GM23338 (cell line): ENCODE measurements at regions not wholly inside any gene's neighbourhood (a gene's known extent, or its start where the extent isn't known, plus 50 kb on each side); places are given as distances from the start of the nearest gene placed in this dataset.

Source experiments
- CREB1 ChIP-seq: fragments of 250-450 bp; sonication (Bioruptor Pico); IDR thresholded peaks from 2 replicates; pipeline ENCODE4 v1.5.0; 2020; ENCODE audit warnings: low read depth, mild to moderate bottlenecking, moderate library complexity
- CTCF ChIP-seq, 2 experiments: fragments of 200-600 bp in 1 of 2; sonication (generic) in 1 of 2; conservative IDR thresholded peaks; 2 replicates each; pipeline versions ENCODE4 v1.5.1 to v1.6.1; 2016 to 2017; ENCODE audit warnings: antibody characterized with exemption in 2 of 2, low read depth in 2 of 2, mild to moderate bottlenecking in 2 of 2, moderate library complexity in 1 of 2
- EZH2 ChIP-seq: fragments of 200-600 bp; sonication (generic); IDR thresholded peaks from one replicate; pipeline ENCODE4 v1.8.0; 2017; ENCODE audit warnings: antibody characterized with exemption, mild to moderate bottlenecking, low read depth; ENCODE audit not compliant: unreplicated experiment
- EZH2phosphoT487 ChIP-seq: fragments of 200-600 bp; sonication (generic); IDR thresholded peaks from one replicate; pipeline ENCODE4 v1.8.1; 2018; ENCODE audit warnings: antibody characterized with exemption; ENCODE audit not compliant: unreplicated experiment
- POLR2AphosphoS5 ChIP-seq: IDR thresholded peaks from 2 replicates; pipeline ENCODE4 v1.6.1; 2016; ENCODE audit warnings: antibody characterized with exemption, low read depth
- STAT1 ChIP-seq: IDR thresholded peaks from one replicate; pipeline ENCODE4 v1.6.1; 2016; ENCODE audit warnings: antibody characterized with exemption; ENCODE audit not compliant: unreplicated experiment

DNA sequence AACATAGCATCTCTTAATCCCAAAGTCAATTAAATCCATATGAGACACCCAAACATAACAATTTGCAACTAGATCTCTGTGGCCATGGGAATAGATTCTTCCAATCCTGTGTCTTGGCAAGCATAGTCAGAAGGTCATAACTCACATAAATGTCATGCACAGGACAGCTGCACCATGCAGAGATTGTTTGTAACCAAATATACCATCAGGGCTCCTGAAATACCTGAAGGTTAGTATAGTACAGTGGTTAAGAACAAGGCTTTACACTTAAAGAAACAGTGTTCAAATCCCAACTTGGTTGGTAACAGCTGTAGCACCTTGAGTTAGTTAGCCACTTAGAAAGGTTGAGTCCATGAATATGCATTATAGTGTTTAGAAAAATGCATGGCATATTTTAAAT, 82.6 kb upstream of the CCDC190 start:
- no peak for TF ChIP-seq CREB1 (CRISPR knock-in tag)
- TF ChIP-seq STAT1 = no peak
- no peak for TF ChIP-seq CTCF (conservative IDR thresholded peaks at IDR 0.05; ENCODE audit: low read depth in 2 of 2)
- no peak for TF ChIP-seq EZH2
- no peak for TF ChIP-seq POLR2AphosphoS5
- TF ChIP-seq EZH2phosphoT487 = no peak
